ENCODE measurements at regions not wholly inside any gene's neighbourhood (a gene's known extent, or its start where the extent isn't known, plus 50 kb on each side); places are given as distances from the start of the nearest gene placed in this dataset.
A peak's percentile ranks its signal among the peaks of the same experiment; 100 is the strongest.

DNA sequence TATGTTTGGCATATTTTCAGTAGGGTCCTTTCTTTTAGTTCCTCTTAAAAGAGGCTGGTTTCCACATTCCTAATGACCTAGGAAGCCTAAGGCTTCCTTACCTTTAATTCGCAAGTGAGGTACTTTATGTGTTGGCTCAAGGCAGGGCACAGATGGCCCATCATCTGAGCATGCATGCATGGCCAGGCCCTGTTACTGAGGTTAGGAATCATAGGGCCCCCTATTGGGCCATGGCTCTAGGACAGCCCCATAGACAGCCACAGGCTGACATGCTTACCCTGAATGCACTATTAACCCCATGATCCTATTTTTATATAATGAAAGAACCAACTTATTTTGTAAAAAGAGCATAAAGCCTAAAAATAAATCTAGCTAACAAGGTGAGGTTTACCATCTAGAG is 271.4 kb downstream of the ELAVL2 start:
- intact Hi-C loops (cut with DNase I; ENCODE audit: low total_unique reads) = no loop called here

DNA sequence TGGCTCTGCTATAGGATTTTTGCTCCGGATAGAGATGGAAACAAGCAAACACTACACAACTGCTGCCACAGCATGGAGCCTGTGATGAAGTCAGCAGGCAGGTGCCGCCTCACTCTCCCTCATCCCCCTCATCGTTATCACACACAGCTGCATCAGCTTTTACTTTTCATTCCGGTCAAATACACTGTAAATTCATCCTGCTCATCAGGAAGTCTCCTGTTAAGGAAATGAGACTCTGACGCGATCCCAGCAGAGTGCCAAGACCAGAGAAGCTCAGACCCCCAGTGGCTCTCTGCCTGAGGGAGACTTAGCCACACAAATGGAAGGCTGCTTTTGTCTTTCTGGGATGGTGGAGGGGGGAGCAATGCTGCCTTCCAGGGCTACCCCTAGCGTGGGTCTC is 270.2 kb downstream of the ELAVL2 start:
- DNase-seq = peak in 1 of 2 donors; percentile 23
- Histone ChIP-seq H3K4me3 (no peak overlapping the region), H3K9me3 (peaks cover 0 to 16% (median 4%) of the 10 kb centered on the region in 4 donors), H3K36me3 (no peaks in the 10 kb centered on the region), H3K4me1 (no peaks in the 10 kb centered on the region), H3K27me3 (peaks cover 0 to 6% (median 0%) of the 10 kb centered on the region in 3 donors), H3K27ac (no peak overlapping the region)
- TF ChIP-seq CTCF (IDR thresholded peaks at IDR 0.05) (no peak), POLR2A (IDR thresholded peaks at IDR 0.05) (no peak), POLR2AphosphoS5 (IDR thresholded peaks at IDR 0.05) (no peak), EP300 (IDR thresholded peaks at IDR 0.05) (no peak)
- intact Hi-C loops (cut with DNase I; ENCODE audit: low total_unique reads) = no loop called here
- WGBS, 5 donors = 19 to 35% (median 26%) methylated on average over 7 of the region's 7 CpGs

More for the DNA sequence above, 271.4 kb downstream of the ELAVL2 start:
- H3K27me3 ChIP-seq = peaks cover 0 to 6% (median 0%) of the 10 kb centered on the region in 3 donors
- peaks cover 0 to 16% (median 4%) of the 10 kb centered on the region in 4 donors for H3K9me3 ChIP-seq
- H3K4me1 ChIP-seq = no peaks in the 10 kb centered on the region
- H3K4me3 ChIP-seq = no peak overlapping the region
- no peak for DNase-seq
- no peak overlapping the region for H3K27ac ChIP-seq
- TF ChIP-seq POLR2AphosphoS5 (IDR thresholded peaks at IDR 0.05) = no peak
- no peaks in the 10 kb centered on the region for H3K36me3 ChIP-seq
- WGBS, 5 donors = 79 to 97% (median 91%) methylated on average over 1 of the region's 1 CpG

GRCh38 chr9:23556459-23556858 is 269.6 kb downstream of the ELAVL2 start:
- peaks cover 0 to 16% (median 4%) of the 10 kb centered on the region in 4 donors for H3K9me3 ChIP-seq
- no peak for DNase-seq
- no peak overlapping the region for H3K27ac ChIP-seq
- peaks cover 0 to 6% (median 0%) of the 10 kb centered on the region in 3 donors for H3K27me3 ChIP-seq
- TF ChIP-seq POLR2AphosphoS5 (IDR thresholded peaks at IDR 0.05) (no peak), CTCF (IDR thresholded peaks at IDR 0.05) (no peak), EP300 (IDR thresholded peaks at IDR 0.05) (no peak), POLR2A (IDR thresholded peaks at IDR 0.05) (no peak)
- no peaks in the 10 kb centered on the region for H3K36me3 ChIP-seq
- no peak overlapping the region for H3K4me3 ChIP-seq
- H3K4me1 ChIP-seq = no peaks in the 10 kb centered on the region
- WGBS, 5 donors = 62 to 72% (median 70%) methylated on average over 1 of the region's 1 CpG
- intact Hi-C loops (cut with DNase I; ENCODE audit: low total_unique reads) = no loop called here

DNA sequence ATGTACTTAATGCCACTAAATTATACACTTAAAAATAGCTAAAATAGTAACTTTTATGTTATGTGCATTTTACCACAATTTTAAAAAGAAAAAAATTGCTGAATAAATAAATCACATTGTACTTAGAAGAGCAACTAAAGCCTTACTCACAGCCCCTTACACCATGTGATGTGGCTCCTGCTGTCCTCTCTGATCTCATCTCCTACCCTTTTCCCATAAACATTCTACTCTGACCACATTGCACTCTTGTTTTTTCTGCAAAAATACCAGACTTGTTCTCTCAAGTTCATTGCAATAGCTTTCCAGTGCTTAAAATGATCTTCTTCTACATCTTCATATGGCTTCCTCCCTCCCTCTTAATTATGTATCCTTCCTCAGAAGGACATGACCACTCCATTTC is 268.4 kb downstream of the ELAVL2 start:
- no peaks in the 10 kb centered on the region for H3K4me1 ChIP-seq
- H3K4me3 ChIP-seq = no peak overlapping the region
- peaks cover 0 to 6% (median 0%) of the 10 kb centered on the region in 3 donors for H3K27me3 ChIP-seq
- peaks cover 0 to 16% (median 4%) of the 10 kb centered on the region in 4 donors for H3K9me3 ChIP-seq
- TF ChIP-seq POLR2AphosphoS5 (IDR thresholded peaks at IDR 0.05) = no peak
- TF ChIP-seq CTCF (IDR thresholded peaks at IDR 0.05) = no peak
- TF ChIP-seq EP300 (IDR thresholded peaks at IDR 0.05) = no peak
- no peak for TF ChIP-seq POLR2A (IDR thresholded peaks at IDR 0.05)
- intact Hi-C loops (cut with DNase I; ENCODE audit: low total_unique reads) = no loop called here
- H3K36me3 ChIP-seq = no peaks in the 10 kb centered on the region
- no peak overlapping the region for H3K27ac ChIP-seq
- no peak for DNase-seq

DNA sequence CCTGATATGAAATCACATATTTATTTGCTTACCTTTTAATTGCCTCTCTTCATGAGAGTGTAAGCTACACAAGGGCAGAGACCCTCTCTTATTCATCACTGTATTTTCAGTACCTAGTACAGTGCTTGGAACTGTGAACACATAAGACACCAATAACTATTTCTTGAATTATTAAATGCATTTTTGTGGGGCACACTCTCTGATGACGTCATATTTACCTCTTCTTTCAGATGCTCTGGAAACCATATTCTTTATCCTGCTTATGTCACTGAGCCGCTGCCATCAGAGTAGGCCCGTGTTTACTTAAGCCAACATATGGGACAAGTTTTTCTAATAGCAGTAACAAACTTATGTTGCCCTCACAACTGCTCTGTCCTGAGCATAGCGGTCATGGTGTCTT is 266.5 kb downstream of the ELAVL2 start:
- 84 to 92% (median 89%) methylated on average over 4 of the region's 4 CpGs for WGBS, 5 donors
- no peak overlapping the region for H3K4me3 ChIP-seq
- peaks cover 0 to 6% (median 0%) of the 10 kb centered on the region in 3 donors for H3K27me3 ChIP-seq
- no peaks in the 10 kb centered on the region for H3K36me3 ChIP-seq
- peaks cover 0 to 21% (median 4%) of the 10 kb centered on the region in 4 donors for H3K9me3 ChIP-seq
- DNase-seq = no peak
- TF ChIP-seq POLR2A (IDR thresholded peaks at IDR 0.05) (no peak), CTCF (IDR thresholded peaks at IDR 0.05) (no peak), POLR2AphosphoS5 (IDR thresholded peaks at IDR 0.05) (no peak), EP300 (IDR thresholded peaks at IDR 0.05) (no peak)
- no peak overlapping the region for H3K27ac ChIP-seq
- intact Hi-C loops (cut with DNase I; ENCODE audit: low total_unique reads) = no loop called here
- H3K4me1 ChIP-seq = no peaks in the 10 kb centered on the region
